IMR-90 (cell line): ENCODE measurements at regions not wholly inside any gene's neighbourhood (a gene's known extent, or its start where the extent isn't known, plus 50 kb on each side); places are given as distances from the start of the nearest gene placed in this dataset.

ENCODE experiments used
- ATAC-seq: fragments of 200-7000 bp; cut with Tn5 transposase; 2 replicates; pipeline ENCODE4 v1.9.1; 2020; ENCODE audit warnings: low read depth, mild to moderate bottlenecking, moderate library complexity
- BruUV-seq: library from RNA; stranded (reverse); fragments of 400-500 nt; replicated peaks from 2 replicates; lab custom pipeline; 2021; lab: Mats Ljungman, UMichigan
- CTCF ChIA-PET: fragments of 300-600 bp; formaldehyde crosslinking; extraction: SDS; loops from one replicate; lab custom pipeline; 2021; ENCODE audit warnings: antibody characterized with exemption; lab: Yijun Ruan, JAX
- POLR2A ChIA-PET: fragments of 300-600 bp; sonication (Branson Sonifier 250); formaldehyde crosslinking; loops from one replicate; lab custom pipeline; 2022; ENCODE audit warnings: antibody characterized with exemption; ENCODE audit not compliant: unreplicated experiment; lab: Charles Lee
- DNase-seq: peaks from one replicate; pipeline ENCODE4 v3.0.0; 2013
- H2AFZ ChIP-seq: replicated peaks from 2 replicates; pipeline ENCODE3; 2013; ENCODE audit warnings: low read length, mild to moderate bottlenecking; ENCODE audit not compliant: poor library complexity
- H2AK5ac ChIP-seq: 2 replicates; pipeline ENCODE4 v1.6.1; 2013; ENCODE audit warnings: low read depth, low read length, inconsistent platforms
- H2AK9ac ChIP-seq: replicated peaks from 2 replicates; pipeline ENCODE3; 2013; ENCODE audit warnings: mild to moderate bottlenecking, low read depth, low read length, moderate library complexity; ENCODE audit not compliant: poor library complexity
- H2BK120ac ChIP-seq: 2 replicates; pipeline ENCODE4 v1.6.1; 2013; ENCODE audit warnings: low read depth, low read length, inconsistent platforms
- H2BK15ac ChIP-seq: 3 replicates; pipeline ENCODE4 v1.6.1; 2013; ENCODE audit warnings: low read depth, low read length, inconsistent platforms
- H2BK20ac ChIP-seq: 2 replicates; pipeline ENCODE4 v1.6.1; 2013; ENCODE audit warnings: low read depth, mild to moderate bottlenecking, inconsistent platforms, low read length, moderate library complexity
- H2BK5ac ChIP-seq: 2 replicates; pipeline ENCODE4 v1.6.1; 2013; ENCODE audit warnings: mild to moderate bottlenecking, low read depth, low read length, inconsistent platforms; ENCODE audit not compliant: poor library complexity, severe bottlenecking
- H3K14ac ChIP-seq: replicated peaks from 2 replicates; pipeline ENCODE4 v1.6.1; 2013; ENCODE audit warnings: low read depth, low read length, inconsistent platforms
- H3K18ac ChIP-seq: 2 replicates; pipeline ENCODE4 v1.6.1; 2013; ENCODE audit warnings: low read depth, low read length, control low read depth
- H3K23ac ChIP-seq: 2 replicates; pipeline ENCODE4 v1.6.1; 2013; ENCODE audit warnings: low read depth, low read length, inconsistent platforms
- H3K27ac ChIP-seq: 2 replicates; pipeline ENCODE4 v1.5.1; 2013; ENCODE audit warnings: mild to moderate bottlenecking, control low read depth, low read length; ENCODE audit not compliant: insufficient read depth
- H3K27me3 ChIP-seq: 2 replicates; pipeline ENCODE4 v1.6.1; 2013; ENCODE audit warnings: low read length; ENCODE audit not compliant: control insufficient read depth, insufficient read depth
- H3K36me3 ChIP-seq: 2 replicates; pipeline ENCODE4 v1.6.1; 2013; ENCODE audit warnings: low read length, mixed read lengths; ENCODE audit not compliant: control insufficient read depth, insufficient read depth
- H3K4ac ChIP-seq: 2 replicates; pipeline ENCODE4 v1.6.1; 2013; ENCODE audit warnings: low read depth, low read length, inconsistent platforms
- H3K4me1 ChIP-seq: 2 replicates; pipeline ENCODE4 v1.6.1; 2013; ENCODE audit warnings: low read length, mixed read lengths; ENCODE audit not compliant: control insufficient read depth, insufficient read depth
- H3K4me2 ChIP-seq: 2 replicates; pipeline ENCODE4 v1.6.1; 2013; ENCODE audit warnings: low read depth, mild to moderate bottlenecking, control low read depth, low read length, moderate library complexity
- H3K4me3 ChIP-seq: 2 replicates; pipeline ENCODE4 v1.5.1; 2013; ENCODE audit warnings: low read depth, mild to moderate bottlenecking, control low read depth, low read length, moderate library complexity; ENCODE audit not compliant: insufficient read depth
- H3K56ac ChIP-seq: 2 replicates; pipeline ENCODE4 v1.6.1; 2013; ENCODE audit warnings: low read length, inconsistent platforms; ENCODE audit not compliant: insufficient read depth; ENCODE audit errors: extremely low read depth
- H3K79me1 ChIP-seq, 2 experiments: 2 replicates each; pipeline ENCODE4 v1.6.1; 2013; ENCODE audit warnings: low read length in 2 of 2, inconsistent platforms in 1 of 2, low read depth in 1 of 2
- H3K9ac ChIP-seq: 2 replicates; pipeline ENCODE4 v1.6.1; 2013; ENCODE audit warnings: low read depth, low read length, control low read depth
- H3K9me1 ChIP-seq: 2 replicates; pipeline ENCODE4 v1.6.1; 2013; ENCODE audit warnings: low read length, inconsistent platforms; ENCODE audit not compliant: insufficient read depth
- H3K9me3 ChIP-seq: 2 replicates; pipeline ENCODE4 v1.6.1; 2013; ENCODE audit warnings: low read length; ENCODE audit not compliant: control insufficient read depth, insufficient read depth
- H4K20me1 ChIP-seq: 2 replicates; pipeline ENCODE4 v1.6.1; 2013; ENCODE audit warnings: low read length, inconsistent platforms; ENCODE audit not compliant: insufficient read depth
- H4K5ac ChIP-seq: 2 replicates; pipeline ENCODE4 v1.6.1; 2013; ENCODE audit warnings: mild to moderate bottlenecking, low read depth, low read length, control low read depth
- H4K8ac ChIP-seq, 2 experiments: 2 replicates each; pipeline ENCODE4 v1.6.1; 2013; ENCODE audit warnings: low read depth in 2 of 2, low read length in 2 of 2, control low read depth in 1 of 2, inconsistent platforms in 1 of 2
- H4K91ac ChIP-seq: 2 replicates; pipeline ENCODE4 v1.6.1; 2013; ENCODE audit warnings: low read depth, low read length, inconsistent platforms; ENCODE audit not compliant: insufficient read depth
- BHLHE40 ChIP-seq: fragments of 150-350 bp; IDR thresholded peaks from 2 replicates; pipeline ENCODE4 v1.6.1; 2016; ENCODE audit warnings: mild to moderate bottlenecking, low read depth, low read length
- CEBPB ChIP-seq: IDR thresholded peaks from 2 replicates; pipeline ENCODE4 v1.6.1; 2012; ENCODE audit warnings: low read depth, low read length, improper control_type of control experiment
- CHD1 ChIP-seq: IDR thresholded peaks from 2 replicates; pipeline ENCODE4 v1.6.1; 2012; ENCODE audit warnings: low read depth, low read length, improper control_type of control experiment
- FOS ChIP-seq: fragments of 150-350 bp; IDR thresholded peaks from 2 replicates; pipeline ENCODE4 v1.6.1; 2016; ENCODE audit warnings: low read depth, low read length
- MAFK ChIP-seq: IDR thresholded peaks from 2 replicates; pipeline ENCODE4 v1.6.1; 2012; ENCODE audit warnings: low read depth, low read length, improper control_type of control experiment
- MAZ ChIP-seq: IDR thresholded peaks from 2 replicates; pipeline ENCODE4 v1.6.1; 2012; ENCODE audit warnings: low read depth, mild to moderate bottlenecking, low read length, improper control_type of control experiment, moderate library complexity, borderline replicate concordance
- NFE2L2 ChIP-seq: fragments of 150-350 bp; IDR thresholded peaks from 2 replicates; pipeline ENCODE4 v1.6.1; 2016; ENCODE audit warnings: low read depth, mild to moderate bottlenecking, low read length
- POLR2A ChIP-seq: IDR thresholded peaks from 2 replicates; pipeline ENCODE4 v1.6.1; 2012; ENCODE audit warnings: mild to moderate bottlenecking, low read depth, low read length
- RAD21 ChIP-seq: IDR thresholded peaks from 2 replicates; pipeline ENCODE4 v1.6.1; 2012; ENCODE audit warnings: low read length, improper control_type of control experiment
- RCOR1 ChIP-seq: IDR thresholded peaks from 2 replicates; pipeline ENCODE4 v1.6.1; 2012; ENCODE audit warnings: mild to moderate bottlenecking, low read length, improper control_type of control experiment; ENCODE audit not compliant: insufficient replicate concordance
- RFX5 ChIP-seq: IDR thresholded peaks from 2 replicates; pipeline ENCODE4 v1.8.0; 2012; ENCODE audit warnings: low read depth, mild to moderate bottlenecking, low read length, moderate library complexity
- SMC3 ChIP-seq: fragments of 150-350 bp; IDR thresholded peaks from 2 replicates; pipeline ENCODE4 v1.6.1; 2016; ENCODE audit warnings: low read depth, mild to moderate bottlenecking, antibody characterized with exemption, low read length, moderate library complexity
- dilution Hi-C: fragments of 300-500 bp; cut with HindIII; formaldehyde crosslinking; loops from one replicate; pipeline ENCODE4 v1.14.3; 2018; ENCODE audit warnings: low sequenced_read_pairs; ENCODE audit not compliant: unreplicated experiment
- in situ Hi-C: fragments of 300-500 bp; cut with MboI; formaldehyde crosslinking; loops from 3 replicates; pipeline ENCODE4 v1.14.3; 2019; ENCODE audit warnings: low sequenced_read_pairs, inconsistent platforms, mixed read lengths
- intact Hi-C: fragments of 100-400 bp; cut with micrococcal nuclease; formaldehyde crosslinking; loops from 2 replicates; pipeline ENCODE4 v1.10.0; 2022
- TF ChIP-seq, protein P1 (sequence below): conservative IDR thresholded peaks from 2 replicates; pipeline ENCODE4 v1.5.1; 2012; ENCODE audit warnings: mild to moderate bottlenecking, low read depth, low read length, improper control_type of control experiment
- TF ChIP-seq, protein P2 (sequence below): fragments of 150-350 bp; IDR thresholded peaks from 2 replicates; pipeline ENCODE4 v1.6.1; 2016; ENCODE audit warnings: low read depth, mild to moderate bottlenecking, low read length, moderate library complexity, borderline replicate concordance
- TF ChIP-seq, protein P3 (sequence below): fragments of 150-350 bp; IDR thresholded peaks from 2 replicates; pipeline ENCODE4 v1.6.1; 2017; ENCODE audit warnings: mild to moderate bottlenecking, antibody characterized with exemption, low read length, low read depth

DNA sequence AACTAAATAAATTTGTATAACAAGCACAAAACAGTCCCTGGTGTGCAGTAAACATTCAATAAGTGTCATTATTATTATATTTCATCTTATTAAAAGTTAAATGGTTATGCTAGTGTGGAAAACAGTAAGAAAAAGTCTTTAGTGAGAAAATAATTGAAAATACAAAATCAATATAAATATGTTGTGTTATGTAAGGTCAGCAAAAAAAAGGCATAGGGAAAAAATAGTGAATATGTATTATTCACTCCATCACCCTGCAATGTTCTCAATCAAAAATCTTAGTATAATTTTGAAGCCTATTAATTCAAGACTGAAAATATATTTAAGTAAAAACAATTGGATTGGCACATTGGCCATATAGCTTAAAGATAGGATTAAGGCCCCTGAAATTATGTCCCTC is 63.3 kb upstream of the KCNMB2 start:
- intact Hi-C loops: no loop called here
- Histone ChIP-seq H3K18ac (no peak overlapping the region), H2AK5ac (no peak overlapping the region), H3K23ac (no peak overlapping the region), H2AFZ (no peak overlapping the region), H3K79me1 (no peaks in the 10 kb centered on the region), H3K14ac (no peak overlapping the region), H3K27me3 (no peaks in the 10 kb centered on the region), H3K9ac (no peak overlapping the region), H2BK20ac (no peak overlapping the region), H4K5ac (no peak overlapping the region), H2BK5ac (no peak overlapping the region), H3K36me3 (no peaks in the 10 kb centered on the region), H3K56ac (no peak overlapping the region), H2BK120ac (no peak overlapping the region), H2BK15ac (no peak overlapping the region), H4K8ac (no peak overlapping the region), H4K91ac (no peak overlapping the region), H3K9me3 (no peaks in the 10 kb centered on the region), H3K4ac (no peak overlapping the region), H2AK9ac (no peak overlapping the region), H3K27ac (no peak overlapping the region), H3K4me3 (no peak overlapping the region), H3K4me2 (no peak overlapping the region), H3K4me1 (no peaks in the 10 kb centered on the region), H4K20me1 (no peaks in the 10 kb centered on the region), H3K9me1 (no peaks in the 10 kb centered on the region)
- dilution Hi-C loops: no loop called here
- no peak for ATAC-seq
- ChIA-PET POLR2A (no interaction called here), CTCF (no interaction called here)
- BruUV-seq: no TSS peak
- in situ Hi-C loops: no loop called here
- TF ChIP-seq RAD21: no peak
- no peak for TF ChIP-seq FOS
- no peak for TF ChIP-seq CHD1
- no peak for TF ChIP-seq CEBPB
- TF ChIP-seq, protein P1, sequence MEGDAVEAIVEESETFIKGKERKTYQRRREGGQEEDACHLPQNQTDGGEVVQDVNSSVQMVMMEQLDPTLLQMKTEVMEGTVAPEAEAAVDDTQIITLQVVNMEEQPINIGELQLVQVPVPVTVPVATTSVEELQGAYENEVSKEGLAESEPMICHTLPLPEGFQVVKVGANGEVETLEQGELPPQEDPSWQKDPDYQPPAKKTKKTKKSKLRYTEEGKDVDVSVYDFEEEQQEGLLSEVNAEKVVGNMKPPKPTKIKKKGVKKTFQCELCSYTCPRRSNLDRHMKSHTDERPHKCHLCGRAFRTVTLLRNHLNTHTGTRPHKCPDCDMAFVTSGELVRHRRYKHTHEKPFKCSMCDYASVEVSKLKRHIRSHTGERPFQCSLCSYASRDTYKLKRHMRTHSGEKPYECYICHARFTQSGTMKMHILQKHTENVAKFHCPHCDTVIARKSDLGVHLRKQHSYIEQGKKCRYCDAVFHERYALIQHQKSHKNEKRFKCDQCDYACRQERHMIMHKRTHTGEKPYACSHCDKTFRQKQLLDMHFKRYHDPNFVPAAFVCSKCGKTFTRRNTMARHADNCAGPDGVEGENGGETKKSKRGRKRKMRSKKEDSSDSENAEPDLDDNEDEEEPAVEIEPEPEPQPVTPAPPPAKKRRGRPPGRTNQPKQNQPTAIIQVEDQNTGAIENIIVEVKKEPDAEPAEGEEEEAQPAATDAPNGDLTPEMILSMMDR: no peak
- no peak for TF ChIP-seq RFX5
- TF ChIP-seq BHLHE40: no peak
- TF ChIP-seq MAFK: no peak
- TF ChIP-seq, protein P2, sequence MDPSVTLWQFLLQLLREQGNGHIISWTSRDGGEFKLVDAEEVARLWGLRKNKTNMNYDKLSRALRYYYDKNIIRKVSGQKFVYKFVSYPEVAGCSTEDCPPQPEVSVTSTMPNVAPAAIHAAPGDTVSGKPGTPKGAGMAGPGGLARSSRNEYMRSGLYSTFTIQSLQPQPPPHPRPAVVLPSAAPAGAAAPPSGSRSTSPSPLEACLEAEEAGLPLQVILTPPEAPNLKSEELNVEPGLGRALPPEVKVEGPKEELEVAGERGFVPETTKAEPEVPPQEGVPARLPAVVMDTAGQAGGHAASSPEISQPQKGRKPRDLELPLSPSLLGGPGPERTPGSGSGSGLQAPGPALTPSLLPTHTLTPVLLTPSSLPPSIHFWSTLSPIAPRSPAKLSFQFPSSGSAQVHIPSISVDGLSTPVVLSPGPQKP: no peak
- no peak for TF ChIP-seq MAZ
- TF ChIP-seq NFE2L2: no peak
- no peak for TF ChIP-seq SMC3
- TF ChIP-seq POLR2A: no peak
- TF ChIP-seq RCOR1: no peak
- TF ChIP-seq, protein P3, sequence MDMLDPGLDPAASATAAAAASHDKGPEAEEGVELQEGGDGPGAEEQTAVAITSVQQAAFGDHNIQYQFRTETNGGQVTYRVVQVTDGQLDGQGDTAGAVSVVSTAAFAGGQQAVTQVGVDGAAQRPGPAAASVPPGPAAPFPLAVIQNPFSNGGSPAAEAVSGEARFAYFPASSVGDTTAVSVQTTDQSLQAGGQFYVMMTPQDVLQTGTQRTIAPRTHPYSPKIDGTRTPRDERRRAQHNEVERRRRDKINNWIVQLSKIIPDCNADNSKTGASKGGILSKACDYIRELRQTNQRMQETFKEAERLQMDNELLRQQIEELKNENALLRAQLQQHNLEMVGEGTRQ: no peak
- DNase-seq: no peak
